ENCODE measurements at regions not wholly inside any gene's neighbourhood (a gene's known extent, or its start where the extent isn't known, plus 50 kb on each side); places are given as distances from the start of the nearest gene placed in this dataset.

- no peak overlapping the region for H3K4me3 ChIP-seq (ENCODE audit: low read depth, low read length)
- no peak for TF ChIP-seq CTCF (IDR thresholded peaks at IDR 0.05; ENCODE audit: low read depth, low read length)
Observed at GRCh38 chr4:111263836-111264235, 641.0 kb upstream of the PITX2 start.

- H3K4me3 ChIP-seq (ENCODE audit: low read depth, low read length), result no peak overlapping the region
- TF ChIP-seq CTCF (IDR thresholded peaks at IDR 0.05; ENCODE audit: low read depth, low read length), result no peak
Observed at GRCh38 chr4:111266937-111267336, 644.1 kb upstream of the PITX2 start.

GRCh38 chr4:111267786-111268185, 644.9 kb upstream of the PITX2 start:
- no peak overlapping the region for H3K4me3 ChIP-seq (ENCODE audit: low read depth, low read length)
- no peak for TF ChIP-seq CTCF (IDR thresholded peaks at IDR 0.05; ENCODE audit: low read depth, low read length)

- no peak for TF ChIP-seq CTCF (IDR thresholded peaks at IDR 0.05; ENCODE audit: low read depth, low read length)
- no peak overlapping the region for H3K4me3 ChIP-seq (ENCODE audit: low read depth, low read length)
Observed at GRCh38 chr4:111268769-111269414, 646.0 kb upstream of the PITX2 start.

GRCh38 chr4:111269439-111269838, 646.6 kb upstream of the PITX2 start:
- TF ChIP-seq CTCF (IDR thresholded peaks at IDR 0.05; ENCODE audit: low read depth, low read length), result no peak
- H3K4me3 ChIP-seq (ENCODE audit: low read depth, low read length), result no peak overlapping the region

- no peak overlapping the region for H3K4me3 ChIP-seq (ENCODE audit: low read depth, low read length)
- TF ChIP-seq CTCF (IDR thresholded peaks at IDR 0.05; ENCODE audit: low read depth, low read length), result no peak
Observed at GRCh38 chr4:111274060-111274459, 651.2 kb upstream of the PITX2 start.

GRCh38 chr4:111274486-111274885, 651.6 kb upstream of the PITX2 start:
- no peak overlapping the region for H3K4me3 ChIP-seq (ENCODE audit: low read depth, low read length)
- no peak for TF ChIP-seq CTCF (IDR thresholded peaks at IDR 0.05; ENCODE audit: low read depth, low read length)
